ENCODE measurements at regions not wholly inside any gene's neighbourhood (a gene's known extent, or its start where the extent isn't known, plus 50 kb on each side); places are given as distances from the start of the nearest gene placed in this dataset.

- no peak for DNase-seq (ENCODE audit: low spot score)
- WGBS = 73% methylated on average over 2 of the region's 2 CpGs
Observed at GRCh38 chr1:244235157-244235556, 184.1 kb downstream of the ZBTB18 start.

GRCh38 chr1:244236101-244236500 lies 185.0 kb downstream of the ZBTB18 start:
- TF ChIP-seq SP1 (IDR thresholded peaks at IDR 0.05) (no peak), EGR1 (IDR thresholded peaks at IDR 0.05; ENCODE audit: low read depth in 2 of 2) (no peak), MAX (IDR thresholded peaks at IDR 0.05) (no peak)
- no peak overlapping the region for H3K27ac ChIP-seq (ENCODE audit: low read depth in 1 of 2, low read length in 2 of 2)
- no peaks in the 10 kb centered on the region for H3K27me3 ChIP-seq (ENCODE audit: control insufficient read depth in 4 of 4, insufficient read depth in 4 of 4, low read length in 3 of 4)
- DNase-seq (ENCODE audit: low spot score) = no peak
- no peaks in the 10 kb centered on the region for H3K9me3 ChIP-seq (ENCODE audit: control insufficient read depth in 4 of 4, low read length in 3 of 4)
- no peak overlapping the region for H3K4me3 ChIP-seq (ENCODE audit: low read depth in 1 of 3, low read length in 3 of 3)
- no peak overlapping the region for H3K9ac ChIP-seq (ENCODE audit: low read depth in 1 of 2, low read length in 2 of 2)
- no peaks in the 10 kb centered on the region for H3K36me3 ChIP-seq (ENCODE audit: control insufficient read depth in 4 of 4, insufficient read depth in 3 of 4, low read depth in 1 of 4, low read length in 3 of 4)
- WGBS = 85% methylated on average over 6 of the region's 6 CpGs
- H3K4me1 ChIP-seq (ENCODE audit: control insufficient read depth in 4 of 4, insufficient read depth in 4 of 4, low read length in 3 of 4) = peaks cover 0 to 2% (median 0%) of the 10 kb centered on the region in 4 donors

More at GRCh38 chr1:244235157-244235556, 184.1 kb downstream of the ZBTB18 start:
- Histone ChIP-seq H3K9ac (ENCODE audit: low read depth in 1 of 2, low read length in 2 of 2) (no peak overlapping the region), H3K36me3 (ENCODE audit: control insufficient read depth in 4 of 4, insufficient read depth in 3 of 4, low read depth in 1 of 4, low read length in 3 of 4) (no peaks in the 10 kb centered on the region), H3K9me3 (ENCODE audit: control insufficient read depth in 4 of 4, low read length in 3 of 4) (no peaks in the 10 kb centered on the region), H3K27ac (ENCODE audit: low read depth in 1 of 2, low read length in 2 of 2) (no peak overlapping the region), H3K4me1 (ENCODE audit: control insufficient read depth in 4 of 4, insufficient read depth in 4 of 4, low read length in 3 of 4) (peaks cover 0 to 2% (median 0%) of the 10 kb centered on the region in 4 donors), H3K27me3 (ENCODE audit: control insufficient read depth in 4 of 4, insufficient read depth in 4 of 4, low read length in 3 of 4) (no peaks in the 10 kb centered on the region), H3K4me3 (ENCODE audit: low read depth in 1 of 3, low read length in 3 of 3) (no peak overlapping the region)
- TF ChIP-seq EGR1 (IDR thresholded peaks at IDR 0.05; ENCODE audit: low read depth in 2 of 2) = no peak
- no peak for TF ChIP-seq HNF4G (IDR thresholded peaks at IDR 0.05)
- TF ChIP-seq ZBTB33 (IDR thresholded peaks at IDR 0.05) = no peak
- no peak for TF ChIP-seq NR2F2 (IDR thresholded peaks at IDR 0.05)
- no peak for TF ChIP-seq YY1 (IDR thresholded peaks at IDR 0.05)
- no peak for TF ChIP-seq FOXA2 (IDR thresholded peaks at IDR 0.05)
- no peak for TF ChIP-seq GABPA (IDR thresholded peaks at IDR 0.05 in 1 of 2, conservative IDR thresholded peaks at IDR 0.05 in 1 of 2)

- TF ChIP-seq MAX (IDR thresholded peaks at IDR 0.05) (no peak), CTCF (IDR thresholded peaks at IDR 0.05; ENCODE audit: low read depth, low read length, missing input control) (no peak), GABPA (IDR thresholded peaks at IDR 0.05 in 1 of 2, conservative IDR thresholded peaks at IDR 0.05 in 1 of 2) (no peak), YY1 (IDR thresholded peaks at IDR 0.05) (no peak), SP1 (IDR thresholded peaks at IDR 0.05) (no peak), ATF3 (IDR thresholded peaks at IDR 0.05) (no peak), RAD21 (IDR thresholded peaks at IDR 0.05) (no peak), HNF4G (IDR thresholded peaks at IDR 0.05) (no peak), RXRA (IDR thresholded peaks at IDR 0.05) (no peak), HNF4A (conservative IDR thresholded peaks at IDR 0.05) (no peak), JUND (IDR thresholded peaks at IDR 0.05) (no peak), REST (IDR thresholded peaks at IDR 0.05) (no peak)
- Histone ChIP-seq H3K4me3 (ENCODE audit: low read depth in 1 of 3, low read length in 3 of 3) (no peak overlapping the region), H3K9me3 (ENCODE audit: control insufficient read depth in 4 of 4, low read length in 3 of 4) (no peaks in the 10 kb centered on the region), H3K27ac (ENCODE audit: low read depth in 1 of 2, low read length in 2 of 2) (no peak overlapping the region), H3K27me3 (ENCODE audit: control insufficient read depth in 4 of 4, insufficient read depth in 4 of 4, low read length in 3 of 4) (no peaks in the 10 kb centered on the region), H3K9ac (ENCODE audit: low read depth in 1 of 2, low read length in 2 of 2) (no peak overlapping the region), H3K4me1 (ENCODE audit: control insufficient read depth in 4 of 4, insufficient read depth in 4 of 4, low read length in 3 of 4) (no peaks in the 10 kb centered on the region), H3K36me3 (ENCODE audit: control insufficient read depth in 4 of 4, insufficient read depth in 3 of 4, low read depth in 1 of 4, low read length in 3 of 4) (no peaks in the 10 kb centered on the region)
- 83% methylated on average over 7 of the region's 7 CpGs for WGBS
- no peak for DNase-seq (ENCODE audit: low spot score)
Observed at GRCh38 chr1:244236721-244237120, 185.6 kb downstream of the ZBTB18 start.

All from liver (tissue), 8 donors.